Fibroblast of villous mesenchyme (primary cell): ENCODE measurements at regions not wholly inside any gene's neighbourhood (a gene's known extent, or its start where the extent isn't known, plus 50 kb on each side); places are given as distances from the start of the nearest gene placed in this dataset.

Experiments
- DNase-seq: peaks from one replicate; pipeline ENCODE4 v3.0.0-alpha.2; 2010; ENCODE audit warnings: low read depth
- H3K4me3 ChIP-seq: 2 replicates; pipeline ENCODE4 v1.5.1; 2011; ENCODE audit warnings: low read depth, mild to moderate bottlenecking, low read length
- TF ChIP-seq, protein P1 (sequence below): IDR thresholded peaks from 2 replicates; pipeline ENCODE4 v1.5.1; 2012; ENCODE audit warnings: low read depth, mild to moderate bottlenecking, low read length; ENCODE audit not compliant: insufficient read depth

DNA sequence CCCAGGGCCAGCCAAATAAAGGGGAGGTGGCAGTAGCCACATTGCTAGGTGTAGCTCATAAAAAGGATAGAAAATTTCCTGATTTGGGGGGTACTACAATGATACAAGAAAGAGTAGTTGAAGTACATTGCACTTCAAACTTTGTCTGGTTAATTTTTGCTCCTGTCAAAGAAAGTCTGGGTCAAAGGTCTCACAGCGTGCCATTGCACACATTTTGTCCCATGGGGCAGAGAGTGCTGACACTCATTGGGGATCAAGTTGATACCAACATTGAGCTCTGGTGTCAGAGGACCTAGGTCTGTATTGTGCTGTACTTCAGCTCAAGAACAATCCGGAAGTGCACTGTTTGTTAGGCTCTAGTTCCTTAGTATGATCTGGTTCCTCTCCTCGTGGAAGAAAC, 229.2 kb upstream of the AGTR2 start:
- H3K4me3 ChIP-seq, result no peak overlapping the region
- DNase-seq, result no peak
- TF ChIP-seq, protein P1, sequence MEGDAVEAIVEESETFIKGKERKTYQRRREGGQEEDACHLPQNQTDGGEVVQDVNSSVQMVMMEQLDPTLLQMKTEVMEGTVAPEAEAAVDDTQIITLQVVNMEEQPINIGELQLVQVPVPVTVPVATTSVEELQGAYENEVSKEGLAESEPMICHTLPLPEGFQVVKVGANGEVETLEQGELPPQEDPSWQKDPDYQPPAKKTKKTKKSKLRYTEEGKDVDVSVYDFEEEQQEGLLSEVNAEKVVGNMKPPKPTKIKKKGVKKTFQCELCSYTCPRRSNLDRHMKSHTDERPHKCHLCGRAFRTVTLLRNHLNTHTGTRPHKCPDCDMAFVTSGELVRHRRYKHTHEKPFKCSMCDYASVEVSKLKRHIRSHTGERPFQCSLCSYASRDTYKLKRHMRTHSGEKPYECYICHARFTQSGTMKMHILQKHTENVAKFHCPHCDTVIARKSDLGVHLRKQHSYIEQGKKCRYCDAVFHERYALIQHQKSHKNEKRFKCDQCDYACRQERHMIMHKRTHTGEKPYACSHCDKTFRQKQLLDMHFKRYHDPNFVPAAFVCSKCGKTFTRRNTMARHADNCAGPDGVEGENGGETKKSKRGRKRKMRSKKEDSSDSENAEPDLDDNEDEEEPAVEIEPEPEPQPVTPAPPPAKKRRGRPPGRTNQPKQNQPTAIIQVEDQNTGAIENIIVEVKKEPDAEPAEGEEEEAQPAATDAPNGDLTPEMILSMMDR, result no peak

DNA sequence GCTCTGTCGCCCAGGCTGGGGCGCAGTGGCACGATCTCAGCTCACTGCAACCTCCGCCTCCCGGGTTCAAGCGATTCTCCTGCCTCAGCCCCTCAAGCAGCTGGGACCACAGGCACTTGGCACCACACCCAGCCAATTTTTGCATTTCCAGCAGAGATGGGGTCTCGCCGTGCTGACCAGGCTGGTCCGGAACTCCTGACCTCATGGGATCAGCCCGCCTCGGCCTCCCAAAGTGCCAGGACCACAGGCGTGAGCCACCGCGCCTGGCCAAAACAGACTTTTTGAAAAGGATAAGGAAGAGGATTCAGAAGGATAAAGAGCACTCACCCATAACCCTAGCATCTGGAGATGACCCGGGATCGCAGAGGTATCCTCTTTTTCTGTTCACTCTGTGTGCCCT, 224.5 kb upstream of the AGTR2 start:
- no peak overlapping the region for H3K4me3 ChIP-seq
- no peak for DNase-seq
- TF ChIP-seq, protein P1, result no peak

DNA sequence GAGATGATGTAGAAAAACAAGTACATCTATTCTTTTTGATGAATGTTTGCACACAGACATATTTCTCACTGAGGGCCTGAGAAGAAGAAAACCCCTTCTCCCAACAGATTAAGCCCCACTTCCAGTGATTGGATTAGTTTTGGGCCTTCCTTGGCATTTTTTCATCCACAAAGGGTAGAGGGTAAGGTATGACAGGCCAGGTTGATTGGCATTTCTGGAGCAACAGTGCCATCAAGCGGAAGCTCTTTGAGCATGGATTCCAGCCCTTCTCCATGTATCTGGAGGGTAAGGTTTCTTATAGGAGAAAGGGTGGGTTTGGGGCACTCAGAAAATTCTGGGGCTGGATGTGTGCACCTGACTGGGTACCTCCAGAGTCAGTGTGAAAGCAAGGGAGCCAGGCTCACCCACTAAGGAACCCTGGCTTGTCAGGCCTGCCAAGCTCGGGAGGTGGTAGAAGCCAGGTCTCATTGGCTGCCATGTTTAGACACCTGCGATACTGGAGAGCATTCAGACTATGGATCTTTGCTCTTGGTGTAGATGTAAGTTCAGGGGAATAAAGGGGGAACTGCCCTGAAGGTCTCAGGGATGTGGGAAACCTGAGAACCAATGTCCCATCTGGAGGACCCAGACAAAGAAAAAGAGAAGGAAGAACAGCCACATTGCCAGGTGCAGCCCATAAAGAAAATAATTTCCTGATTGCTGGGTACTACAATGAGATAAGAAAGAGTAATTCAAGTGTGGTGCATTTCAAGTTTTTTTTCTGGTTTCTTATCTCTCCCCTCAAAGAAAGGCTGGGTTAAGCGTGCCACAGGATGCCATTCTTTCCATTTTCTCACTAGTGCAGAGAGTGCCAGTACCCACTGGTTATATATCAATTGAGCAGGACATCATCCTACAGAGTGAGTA, 222.3 kb upstream of the AGTR2 start:
- TF ChIP-seq, protein P1, result no peak
- no peak for DNase-seq
- H3K4me3 ChIP-seq, result no peak overlapping the region

DNA sequence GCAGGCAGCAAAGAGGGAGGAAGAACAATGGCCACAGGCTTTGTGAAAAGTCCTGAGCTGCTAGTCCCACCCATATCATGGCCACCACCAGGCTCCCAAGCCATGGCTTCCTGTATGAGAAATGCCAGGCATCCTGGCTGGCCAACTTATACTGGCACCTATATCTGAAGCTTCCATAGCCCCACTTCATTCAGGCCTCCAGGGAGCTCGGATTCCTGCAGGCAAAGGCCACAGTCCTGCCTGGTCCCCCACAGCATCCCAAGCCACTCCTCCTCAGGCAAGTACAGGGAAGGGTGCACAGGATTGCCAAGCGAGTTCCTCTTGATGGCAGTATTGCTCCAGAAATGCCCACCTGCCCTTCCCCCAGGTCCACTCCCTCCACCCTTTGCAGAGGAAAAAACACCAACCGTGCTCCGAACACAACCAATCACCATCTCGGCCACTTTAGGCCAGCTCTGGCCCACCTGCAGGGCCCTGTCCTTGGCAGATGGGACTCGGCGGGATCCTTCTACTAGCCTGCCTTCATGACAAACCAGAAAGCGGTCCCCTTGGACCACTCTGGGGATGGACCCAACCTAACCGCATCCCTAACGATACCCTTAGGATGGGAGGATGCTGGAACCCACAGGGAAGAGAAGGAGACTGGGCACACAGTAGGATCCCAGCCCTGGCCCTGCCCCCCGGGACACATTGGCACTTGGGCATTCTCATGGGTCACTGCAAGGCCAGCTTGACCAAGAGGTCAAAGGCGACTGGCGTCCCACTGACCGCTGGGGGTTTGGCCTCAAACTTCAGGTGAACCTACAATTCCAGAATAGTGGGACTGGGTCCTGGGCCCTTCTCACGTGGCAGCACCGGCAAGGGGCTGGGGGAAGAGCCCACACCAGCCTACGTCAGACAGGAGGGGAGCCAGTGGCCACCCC, 220.4 kb upstream of the AGTR2 start:
- H3K4me3 ChIP-seq, result no peak overlapping the region
- TF ChIP-seq, protein P1, result no peak
- no peak for DNase-seq

DNA sequence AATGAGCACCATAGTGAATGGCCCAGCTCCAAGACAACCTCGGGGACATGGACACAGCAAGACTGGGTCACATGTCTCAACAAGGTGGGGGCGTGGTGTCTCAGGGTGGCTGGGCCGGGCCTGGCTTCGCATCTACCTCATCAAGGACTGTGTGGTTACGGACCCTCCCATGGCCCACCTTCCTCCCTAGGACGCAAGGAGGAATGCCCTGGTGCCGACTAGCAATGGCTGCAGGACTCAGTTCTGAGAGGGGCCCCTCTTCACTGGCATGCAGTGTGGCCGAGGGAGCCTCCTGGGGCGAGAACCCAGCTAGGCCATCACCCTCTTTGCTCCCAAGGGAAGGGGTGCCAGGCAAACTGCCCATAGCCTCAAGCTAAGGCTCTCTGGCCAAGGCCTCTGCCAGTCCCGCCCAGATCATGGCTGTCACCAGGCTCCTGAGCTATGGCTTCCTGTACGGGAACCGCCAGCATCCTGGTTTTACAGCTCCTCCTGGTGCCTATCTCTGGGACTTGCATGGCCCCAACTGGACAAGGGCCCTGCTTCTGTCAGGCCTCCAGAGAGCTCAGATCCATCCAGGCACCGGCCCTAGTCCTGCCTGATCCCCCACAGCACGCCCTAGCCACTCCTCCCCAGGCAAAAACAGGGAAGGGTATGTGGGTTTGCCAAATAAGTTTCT, 218.0 kb upstream of the AGTR2 start:
- no peak for DNase-seq
- no peak overlapping the region for H3K4me3 ChIP-seq
- TF ChIP-seq, protein P1, result no peak

DNA sequence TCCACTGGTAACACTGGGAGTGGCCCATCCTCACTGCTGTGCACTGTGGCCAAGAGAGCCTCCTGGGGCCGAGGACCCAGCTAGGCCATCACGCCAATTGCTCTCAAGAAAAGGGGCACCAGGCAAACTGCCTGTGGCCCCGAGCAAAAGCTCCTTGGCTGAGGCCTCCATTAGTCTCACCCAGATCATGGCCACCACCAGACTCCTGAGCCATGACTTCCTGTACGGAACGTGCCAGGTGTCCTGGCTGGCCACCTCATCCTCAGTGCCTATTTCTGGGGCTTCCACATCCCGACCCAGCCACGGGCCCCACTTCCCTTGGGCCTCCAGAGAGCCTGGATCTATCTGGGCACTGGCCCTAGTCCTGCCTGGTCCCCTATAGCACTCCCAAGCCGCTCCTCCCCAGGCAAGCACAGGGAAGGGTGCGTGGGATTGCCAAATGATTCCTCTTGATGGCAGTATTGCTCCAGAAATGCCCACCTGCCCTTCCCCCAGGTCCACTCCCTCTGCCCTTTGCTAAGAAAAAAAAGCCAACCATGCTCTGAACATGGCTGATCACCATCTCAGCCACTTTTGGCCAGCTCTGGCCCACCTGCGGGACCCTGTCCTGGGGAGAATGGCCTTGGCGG, 212.6 kb upstream of the AGTR2 start:
- H3K4me3 ChIP-seq, result no peak overlapping the region
- TF ChIP-seq, protein P1, result no peak
- peak; percentile 0 for DNase-seq
